ENCODE measurements at regions not wholly inside any gene's neighbourhood (a gene's known extent, or its start where the extent isn't known, plus 50 kb on each side); places are given as distances from the start of the nearest gene placed in this dataset.

DNA sequence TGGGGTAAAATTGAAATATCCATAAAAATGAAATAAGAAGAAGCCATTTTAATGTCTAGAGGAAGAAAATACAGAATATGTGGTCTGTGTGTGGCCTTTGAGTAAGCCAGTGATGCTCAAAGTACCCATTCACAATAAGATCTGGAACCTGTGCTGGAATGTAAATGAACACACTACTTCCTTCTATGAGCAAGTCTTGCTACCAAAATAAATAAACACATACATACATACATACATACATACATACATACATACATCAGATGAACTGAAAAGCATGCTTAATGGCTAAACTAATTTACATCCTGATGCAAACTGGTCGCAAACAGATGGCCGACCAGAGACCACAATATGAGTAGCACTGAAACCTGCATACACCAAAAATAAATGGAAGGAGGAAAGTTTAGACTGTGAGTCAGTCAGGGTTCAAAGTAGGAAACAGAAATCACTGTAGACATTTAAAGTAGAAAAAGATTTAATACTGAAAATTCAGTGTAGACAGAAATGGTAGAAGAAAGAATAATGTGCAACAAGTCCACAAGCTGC, 317.6 kb downstream of the CAAP1 start (continued):
- TF ChIP-seq, protein P1, sequence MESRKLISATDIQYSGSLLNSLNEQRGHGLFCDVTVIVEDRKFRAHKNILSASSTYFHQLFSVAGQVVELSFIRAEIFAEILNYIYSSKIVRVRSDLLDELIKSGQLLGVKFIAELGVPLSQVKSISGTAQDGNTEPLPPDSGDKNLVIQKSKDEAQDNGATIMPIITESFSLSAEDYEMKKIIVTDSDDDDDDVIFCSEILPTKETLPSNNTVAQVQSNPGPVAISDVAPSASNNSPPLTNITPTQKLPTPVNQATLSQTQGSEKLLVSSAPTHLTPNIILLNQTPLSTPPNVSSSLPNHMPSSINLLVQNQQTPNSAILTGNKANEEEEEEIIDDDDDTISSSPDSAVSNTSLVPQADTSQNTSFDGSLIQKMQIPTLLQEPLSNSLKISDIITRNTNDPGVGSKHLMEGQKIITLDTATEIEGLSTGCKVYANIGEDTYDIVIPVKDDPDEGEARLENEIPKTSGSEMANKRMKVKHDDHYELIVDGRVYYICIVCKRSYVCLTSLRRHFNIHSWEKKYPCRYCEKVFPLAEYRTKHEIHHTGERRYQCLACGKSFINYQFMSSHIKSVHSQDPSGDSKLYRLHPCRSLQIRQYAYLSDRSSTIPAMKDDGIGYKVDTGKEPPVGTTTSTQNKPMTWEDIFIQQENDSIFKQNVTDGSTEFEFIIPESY (IDR thresholded peaks at IDR 0.05; ENCODE audit: borderline replicate concordance, low read depth) = no peak

- no peaks in the 10 kb centered on the region for H3K79me2 ChIP-seq (ENCODE audit: insufficient read depth)
- ChIA-PET CTCF (no interaction called here), POLR2A (no interaction called here)
- H3K9me3 ChIP-seq = no peaks in the 10 kb centered on the region
- 3% methylated on average over 2 of the region's 2 CpGs for WGBS (ENCODE audit: low lambda C conversion rate)
- H3K9me2 ChIP-seq = no peaks in the 10 kb centered on the region
- H2AFZ ChIP-seq (ENCODE audit: low read depth) = no peak overlapping the region
- no peaks in the 10 kb centered on the region for H3F3A ChIP-seq (replicated peaks; ENCODE audit: insufficient read depth)
- no peaks in the 10 kb centered on the region; a peak in 1 of 4 replicates for H3K4me1 ChIP-seq (ENCODE audit: control insufficient read depth in 1 of 2, insufficient read depth in 2 of 2, low read depth in 1 of 2, low read length in 1 of 2)
- no peaks in the 10 kb centered on the region for H4K20me1 ChIP-seq (ENCODE audit: insufficient read depth)
- H3K36me3 ChIP-seq (replicated peaks in 1 of 2; ENCODE audit: control insufficient read depth in 1 of 2, insufficient read depth in 2 of 2, low read length in 1 of 2) = no peaks in the 10 kb centered on the region
- H3K27ac ChIP-seq (ENCODE audit: low read depth in 2 of 2, low read length in 1 of 2) = no peak overlapping the region; a peak in 1 of 4 replicates
- DNase-seq = peak; percentile 9
- H3K27me3 ChIP-seq (ENCODE audit: insufficient read depth) = no peaks in the 10 kb centered on the region
- no peak overlapping the region for H3K9ac ChIP-seq
- H3K4me2 ChIP-seq = no peak overlapping the region
- H3K4me3 ChIP-seq (ENCODE audit: low read depth in 2 of 2, low read length in 1 of 2) = no peak overlapping the region
- TF ChIP-seq NRF1 (IDR thresholded peaks at IDR 0.05; ENCODE audit: low read depth, low read length) (no peak), GATA2 (CRISPR knock-in tag; IDR thresholded peaks at IDR 0.05) (peak; percentile 32; the same call in 1 of the 2 replicates), MAX (IDR thresholded peaks at IDR 0.05; ENCODE audit: low read depth) (no peak), EP300 (IDR thresholded peaks at IDR 0.05; ENCODE audit: borderline replicate concordance in 1 of 2, low read depth in 1 of 2, low read length in 1 of 2) (peak in 1 of 2 experiments; percentile 20; a peak in 1 of 4 replicates)
- TF ChIP-seq, protein P1 (IDR thresholded peaks at IDR 0.05; ENCODE audit: borderline replicate concordance, low read depth) = no peak
- TF ChIP-seq, protein P2, sequence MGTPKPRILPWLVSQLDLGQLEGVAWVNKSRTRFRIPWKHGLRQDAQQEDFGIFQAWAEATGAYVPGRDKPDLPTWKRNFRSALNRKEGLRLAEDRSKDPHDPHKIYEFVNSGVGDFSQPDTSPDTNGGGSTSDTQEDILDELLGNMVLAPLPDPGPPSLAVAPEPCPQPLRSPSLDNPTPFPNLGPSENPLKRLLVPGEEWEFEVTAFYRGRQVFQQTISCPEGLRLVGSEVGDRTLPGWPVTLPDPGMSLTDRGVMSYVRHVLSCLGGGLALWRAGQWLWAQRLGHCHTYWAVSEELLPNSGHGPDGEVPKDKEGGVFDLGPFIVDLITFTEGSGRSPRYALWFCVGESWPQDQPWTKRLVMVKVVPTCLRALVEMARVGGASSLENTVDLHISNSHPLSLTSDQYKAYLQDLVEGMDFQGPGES (IDR thresholded peaks at IDR 0.05; ENCODE audit: low read depth, low read length) = no peak
Observed at GRCh38 chr9:26574256-26574655, 318.3 kb downstream of the CAAP1 start.

DNA sequence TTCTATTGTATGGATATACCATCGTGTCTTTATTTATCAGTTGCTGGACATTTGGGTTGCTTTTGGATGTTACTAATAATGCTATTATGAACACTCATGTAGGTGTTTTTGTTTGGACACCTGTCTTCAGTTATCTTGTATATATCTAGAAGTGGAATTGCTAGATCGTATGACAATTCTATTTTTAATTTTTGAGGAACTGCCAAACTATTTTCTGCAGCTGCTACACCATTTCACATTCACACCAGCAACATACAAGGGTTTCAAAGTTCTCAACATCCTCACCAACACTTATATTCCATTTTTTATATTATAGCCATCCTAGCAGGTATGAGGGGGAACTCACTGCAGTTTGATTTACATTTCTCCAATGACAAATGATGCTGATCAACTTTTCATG, 324.6 kb downstream of the CAAP1 start:
- Histone ChIP-seq H3K27me3 (ENCODE audit: insufficient read depth) (no peaks in the 10 kb centered on the region), H3K9me3 (no peaks in the 10 kb centered on the region), H3K4me3 (ENCODE audit: low read depth in 2 of 2, low read length in 1 of 2) (no peak overlapping the region), H4K20me1 (ENCODE audit: insufficient read depth) (no peaks in the 10 kb centered on the region), H3K27ac (ENCODE audit: low read depth in 2 of 2, low read length in 1 of 2) (no peak overlapping the region), H3K9ac (no peak overlapping the region), H2AFZ (ENCODE audit: low read depth) (no peak overlapping the region), H3K36me3 (replicated peaks in 1 of 2; ENCODE audit: control insufficient read depth in 1 of 2, insufficient read depth in 2 of 2, low read length in 1 of 2) (no peaks in the 10 kb centered on the region), H3K4me1 (ENCODE audit: control insufficient read depth in 1 of 2, insufficient read depth in 2 of 2, low read depth in 1 of 2, low read length in 1 of 2) (no peaks in the 10 kb centered on the region; a peak in 1 of 4 replicates), H3K79me2 (ENCODE audit: insufficient read depth) (no peaks in the 10 kb centered on the region), H3K9me2 (no peaks in the 10 kb centered on the region), H3K4me2 (no peak overlapping the region), H3F3A (replicated peaks; ENCODE audit: insufficient read depth) (no peaks in the 10 kb centered on the region)
- DNase-seq = no peak
- ChIA-PET POLR2A (no interaction called here), CTCF (no interaction called here)
- 26% methylated on average over 2 of the region's 2 CpGs for WGBS (ENCODE audit: low lambda C conversion rate)
- TF ChIP-seq USF1 (IDR thresholded peaks at IDR 0.05; ENCODE audit: borderline replicate concordance, low read depth) (no peak), RFX5 (IDR thresholded peaks at IDR 0.05; ENCODE audit: low read length) (no peak), ELF1 (IDR thresholded peaks at IDR 0.05) (no peak), MEF2A (IDR thresholded peaks at IDR 0.05; ENCODE audit: borderline replicate concordance, low read depth) (no peak), NFIC (IDR thresholded peaks at IDR 0.05; ENCODE audit: borderline replicate concordance) (no peak), EP300 (IDR thresholded peaks at IDR 0.05; ENCODE audit: borderline replicate concordance in 1 of 2, low read depth in 1 of 2, low read length in 1 of 2) (no peak), SIN3A (IDR thresholded peaks at IDR 0.05; ENCODE audit: borderline replicate concordance, low read depth, low read length) (no peak), RCOR1 (IDR thresholded peaks at IDR 0.05; ENCODE audit: low read length) (no peak), CHD2 (IDR thresholded peaks at IDR 0.05; ENCODE audit: low read length, partially characterized antibody) (no peak), EZH2phosphoT487 (IDR thresholded peaks at IDR 0.05; ENCODE audit: borderline replicate concordance, low read depth) (no peak), TAF1 (IDR thresholded peaks at IDR 0.05; ENCODE audit: borderline replicate concordance, low read depth, low read length) (no peak)

All from SK-N-SH (cell line).